ENCODE measurements at regions not wholly inside any gene's neighbourhood (a gene's known extent, or its start where the extent isn't known, plus 50 kb on each side); places are given as distances from the start of the nearest gene placed in this dataset.

DNA sequence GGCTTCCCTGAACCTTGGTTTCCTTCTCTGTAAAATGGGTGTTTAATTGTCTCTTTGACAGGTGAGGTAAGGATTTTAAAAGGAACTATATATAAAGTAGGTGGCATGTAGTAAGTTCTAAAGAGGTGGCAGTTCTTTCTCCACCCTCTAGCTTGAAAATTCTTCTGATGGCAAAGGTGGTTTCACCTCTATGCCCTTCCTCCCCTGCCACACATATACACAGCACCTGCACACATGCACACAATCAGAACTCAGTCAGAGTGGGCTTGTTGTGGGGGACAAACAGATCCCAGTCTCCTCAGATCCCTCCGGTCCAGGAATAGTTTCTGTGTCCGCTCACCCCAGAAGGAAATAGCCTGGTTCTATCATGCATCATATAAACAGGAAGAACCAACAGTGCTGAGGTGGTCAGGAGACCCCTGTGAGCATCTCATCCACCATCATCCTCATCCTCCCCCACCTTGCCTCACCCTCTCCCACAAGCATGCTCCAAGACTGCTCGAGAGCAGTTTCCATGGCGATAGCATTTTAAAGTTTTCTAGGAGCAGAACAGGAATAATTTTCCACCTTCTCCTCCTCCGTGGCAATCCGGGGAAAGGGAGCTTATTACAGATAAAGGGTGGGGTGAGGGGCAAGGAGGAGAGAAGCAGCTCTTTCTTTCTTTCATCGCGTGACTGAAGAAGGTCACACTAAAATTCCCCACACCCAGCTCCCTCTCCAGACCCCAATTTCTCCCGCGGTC lies 123.6 kb downstream of the CHST1 start:
- no peaks in the 10 kb centered on the region for H3K4me1 Mint-ChIP-seq (ENCODE audit: low read depth)
- H3K27me3 Mint-ChIP-seq (ENCODE audit: low read depth) = peaks cover 8% of the 10 kb centered on the region
- ATAC-seq (no peak), DNase-seq (no peak)
- H3K36me3 Mint-ChIP-seq (ENCODE audit: insufficient read depth) = no peaks in the 10 kb centered on the region
- no peaks in the 10 kb centered on the region for H3K9me3 Mint-ChIP-seq
- no peak overlapping the region for H3K4me3 Mint-ChIP-seq

DNA sequence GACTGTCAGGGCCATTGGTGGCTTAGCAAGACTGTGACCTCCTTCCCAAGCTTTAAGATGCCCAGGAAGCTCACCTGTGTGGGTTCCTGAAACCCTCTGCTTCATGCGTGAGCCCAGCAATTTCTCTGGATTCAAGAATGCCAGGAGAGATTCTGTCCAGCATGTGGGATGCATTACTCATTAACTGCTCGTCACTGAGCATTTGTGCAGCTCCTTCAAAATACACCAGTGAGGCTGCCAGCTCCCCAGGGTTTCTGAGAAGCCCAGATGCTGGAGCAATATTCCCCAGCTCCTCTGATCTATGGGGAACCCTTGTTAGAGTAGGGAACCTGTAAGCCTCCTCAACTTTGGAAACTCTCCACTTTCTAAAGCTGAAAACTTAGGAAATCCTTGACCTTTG lies 126.5 kb downstream of the CHST1 start:
- no peak overlapping the region for H3K4me3 Mint-ChIP-seq
- DNase-seq (no peak), ATAC-seq (no peak)
- no peaks in the 10 kb centered on the region for H3K4me1 Mint-ChIP-seq (ENCODE audit: low read depth)
- H3K9me3 Mint-ChIP-seq = no peaks in the 10 kb centered on the region
- peaks cover 20% of the 10 kb centered on the region for H3K27me3 Mint-ChIP-seq (ENCODE audit: low read depth)
- H3K36me3 Mint-ChIP-seq (ENCODE audit: insufficient read depth) = no peaks in the 10 kb centered on the region

DNA sequence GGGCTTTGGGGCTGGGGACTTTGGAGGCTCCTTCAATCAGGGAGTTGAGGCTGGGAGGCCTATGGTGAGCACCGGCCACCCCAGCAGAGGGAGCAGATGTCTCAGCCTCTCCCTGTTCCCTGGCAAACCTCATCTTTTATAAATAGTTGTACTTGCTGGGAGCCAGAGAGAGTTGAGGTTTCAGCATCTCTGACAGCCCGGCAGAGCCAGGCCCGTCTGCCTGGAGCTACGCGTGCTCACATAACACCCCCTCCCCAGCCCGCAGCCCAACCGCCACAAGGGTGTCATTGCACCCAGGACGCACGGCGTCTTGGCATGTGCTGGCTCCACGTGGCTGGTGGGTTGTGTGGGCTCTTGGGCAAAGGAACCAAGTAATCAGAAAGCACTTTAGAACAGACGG lies 127.1 kb downstream of the CHST1 start:
- H3K4me3 Mint-ChIP-seq = no peak overlapping the region
- DNase-seq = no peak

DNA sequence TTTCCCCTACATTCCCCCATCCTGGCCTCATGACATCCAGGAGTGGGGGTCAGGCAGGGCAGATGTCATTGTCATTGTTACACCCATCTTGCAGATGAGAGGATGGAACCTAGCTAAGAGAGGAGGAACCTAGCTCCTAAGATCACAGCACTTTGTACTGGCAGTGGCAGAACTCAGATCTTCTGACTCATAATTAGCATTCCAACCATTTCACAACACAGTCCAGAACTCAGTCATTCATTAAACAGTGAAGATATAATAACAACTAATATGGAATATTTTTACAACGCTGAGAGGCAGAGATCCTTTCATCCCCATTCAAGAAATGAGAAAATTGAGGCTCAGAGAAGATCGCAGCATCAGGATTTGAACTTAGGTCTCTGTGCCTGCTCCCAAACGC lies 127.8 kb downstream of the CHST1 start:
- H3K27me3 Mint-ChIP-seq (ENCODE audit: low read depth) = peaks cover 26% of the 10 kb centered on the region
- H3K4me1 Mint-ChIP-seq (ENCODE audit: low read depth) = no peaks in the 10 kb centered on the region
- no peak overlapping the region for H3K4me3 Mint-ChIP-seq
- ATAC-seq (no peak), DNase-seq (no peak)
- no peaks in the 10 kb centered on the region for H3K9me3 Mint-ChIP-seq
- no peaks in the 10 kb centered on the region for H3K36me3 Mint-ChIP-seq (ENCODE audit: insufficient read depth)

More for the DNA sequence above, 127.1 kb downstream of the CHST1 start:
- Mint-ChIP-seq H3K4me1 (ENCODE audit: low read depth) (no peaks in the 10 kb centered on the region), H3K36me3 (ENCODE audit: insufficient read depth) (no peaks in the 10 kb centered on the region), H3K9me3 (no peaks in the 10 kb centered on the region), H3K27me3 (ENCODE audit: low read depth) (peaks cover 22% of the 10 kb centered on the region)
- ATAC-seq = no peak

DNA sequence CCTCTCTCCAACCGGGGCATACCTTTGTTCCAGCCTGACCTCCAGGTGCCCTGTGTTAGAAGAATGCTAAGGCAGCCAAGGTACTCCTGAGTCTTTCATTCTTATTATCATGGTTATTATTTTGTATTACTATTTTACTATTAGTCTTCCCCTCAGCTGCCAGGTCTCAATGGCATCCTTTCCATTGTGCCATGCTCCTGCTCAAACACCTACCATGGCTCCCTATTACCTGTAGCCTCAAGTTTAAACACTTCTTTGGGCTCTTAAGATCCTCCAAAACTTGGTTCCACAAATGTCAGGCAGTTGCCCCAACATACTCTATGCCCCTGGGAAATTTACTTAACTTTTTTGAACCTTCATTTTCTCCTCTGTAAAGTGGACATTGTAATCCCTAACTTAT lies 130.4 kb downstream of the CHST1 start:
- DNase-seq (no peak), ATAC-seq (no peak)
- Mint-ChIP-seq H3K9me3 (no peaks in the 10 kb centered on the region), H3K36me3 (ENCODE audit: insufficient read depth) (no peaks in the 10 kb centered on the region), H3K4me3 (no peak overlapping the region), H3K27me3 (ENCODE audit: low read depth) (peaks cover 34% of the 10 kb centered on the region), H3K4me1 (ENCODE audit: low read depth) (no peaks in the 10 kb centered on the region)

DNA sequence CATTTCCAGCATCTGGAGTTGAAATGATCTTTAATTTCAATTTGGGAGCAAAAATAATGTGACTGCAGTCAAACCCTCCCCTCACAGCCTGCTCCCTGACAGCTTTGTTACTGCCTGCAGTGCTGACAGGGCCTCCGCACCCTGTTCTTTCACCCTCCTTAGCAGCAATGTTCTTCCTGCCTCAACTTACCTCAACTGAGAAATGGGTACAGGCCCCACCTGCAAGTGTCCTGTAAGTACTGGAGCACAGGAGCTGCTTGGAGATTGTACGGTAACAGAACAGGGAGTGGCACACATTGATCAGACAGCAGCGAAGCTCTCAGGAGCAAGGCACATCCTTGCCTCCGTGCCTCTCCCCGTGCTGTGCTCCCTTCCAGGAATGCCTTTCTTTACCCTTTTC lies 131.3 kb downstream of the CHST1 start:
- H3K27me3 Mint-ChIP-seq (ENCODE audit: low read depth) = peaks cover 34% of the 10 kb centered on the region
- no peaks in the 10 kb centered on the region for H3K36me3 Mint-ChIP-seq (ENCODE audit: insufficient read depth)
- H3K4me1 Mint-ChIP-seq (ENCODE audit: low read depth) = no peaks in the 10 kb centered on the region
- DNase-seq = no peak
- ATAC-seq = no peak
- no peak overlapping the region for H3K4me3 Mint-ChIP-seq
- no peaks in the 10 kb centered on the region for H3K9me3 Mint-ChIP-seq

DNA sequence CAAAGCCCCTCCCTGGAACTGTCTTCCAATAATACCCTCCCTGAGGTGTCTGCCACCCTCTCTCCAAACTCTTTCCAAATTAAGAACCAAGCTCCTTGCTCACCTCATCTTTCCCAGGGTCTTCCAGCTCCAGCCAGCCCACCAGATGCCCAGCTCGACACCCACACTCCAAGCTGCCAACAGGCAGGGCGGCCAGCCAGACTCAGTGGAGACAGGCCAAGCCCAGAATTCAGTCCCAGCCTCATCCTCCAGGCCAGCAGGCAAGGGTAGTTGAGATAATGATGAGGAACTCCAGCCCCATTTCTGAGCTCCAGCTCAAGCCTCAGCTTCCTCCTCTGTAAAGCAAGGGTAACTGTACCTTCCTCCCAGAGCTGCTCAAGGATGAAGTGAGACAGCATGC lies 132.9 kb downstream of the CHST1 start:
- DNase-seq (no peak), ATAC-seq (no peak)
- H3K27me3 Mint-ChIP-seq (ENCODE audit: low read depth) = peaks cover 34% of the 10 kb centered on the region
- no peaks in the 10 kb centered on the region for H3K36me3 Mint-ChIP-seq (ENCODE audit: insufficient read depth)
- H3K4me1 Mint-ChIP-seq (ENCODE audit: low read depth) = peaks cover 2% of the 10 kb centered on the region
- H3K9me3 Mint-ChIP-seq = no peaks in the 10 kb centered on the region
- H3K4me3 Mint-ChIP-seq = no peak overlapping the region

DNA sequence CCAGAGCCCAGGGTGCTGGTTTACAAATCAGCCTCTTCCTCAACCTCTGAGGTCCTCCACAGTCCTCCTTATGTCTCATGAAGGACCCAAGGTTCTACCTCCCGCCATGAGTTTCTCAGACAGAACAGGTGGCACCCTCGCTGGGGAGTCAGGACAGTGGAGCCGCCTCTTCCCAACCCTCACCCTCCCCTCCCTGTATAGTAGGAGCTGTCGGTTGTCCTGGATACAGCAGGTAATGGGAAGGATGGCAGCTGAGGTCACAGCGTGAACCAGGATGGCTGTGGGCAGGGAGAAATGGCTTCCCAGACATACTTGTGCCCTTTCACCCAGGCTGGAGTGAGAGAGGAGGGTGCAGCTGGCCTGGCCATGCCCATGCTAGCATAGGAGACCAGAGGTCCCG lies 134.6 kb downstream of the CHST1 start:
- Mint-ChIP-seq H3K4me3 (no peak overlapping the region), H3K9me3 (no peaks in the 10 kb centered on the region), H3K36me3 (ENCODE audit: insufficient read depth) (no peaks in the 10 kb centered on the region), H3K27me3 (ENCODE audit: low read depth) (peaks cover 26% of the 10 kb centered on the region), H3K4me1 (ENCODE audit: low read depth) (peaks cover 2% of the 10 kb centered on the region)
- no peak for ATAC-seq
- no peak for DNase-seq

DNA sequence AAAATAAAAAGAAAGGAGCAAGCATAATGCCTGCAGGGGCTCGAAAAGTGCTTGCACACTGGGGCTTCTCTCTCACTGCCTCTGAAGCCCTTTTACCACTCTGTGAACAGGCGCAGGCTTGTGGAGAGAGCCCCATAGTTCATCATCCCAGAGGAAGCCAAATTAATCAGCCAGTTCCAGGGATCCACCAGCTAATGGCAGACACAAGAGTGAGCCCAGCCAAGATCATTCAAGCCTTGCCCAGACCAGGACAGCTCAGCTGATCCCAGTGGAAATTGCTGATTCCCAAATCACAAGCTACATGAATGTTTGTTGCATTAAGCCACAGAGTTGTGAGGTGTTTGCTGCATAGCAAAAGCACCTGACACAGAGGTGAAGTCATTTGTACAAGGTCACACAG lies 135.3 kb downstream of the CHST1 start:
- H3K4me1 Mint-ChIP-seq (ENCODE audit: low read depth) = peaks cover 2% of the 10 kb centered on the region
- H3K36me3 Mint-ChIP-seq (ENCODE audit: insufficient read depth) = no peaks in the 10 kb centered on the region
- DNase-seq = no peak
- H3K4me3 Mint-ChIP-seq = no peak overlapping the region
- peaks cover 22% of the 10 kb centered on the region for H3K27me3 Mint-ChIP-seq (ENCODE audit: low read depth)
- no peaks in the 10 kb centered on the region for H3K9me3 Mint-ChIP-seq
- no peak for ATAC-seq

DNA sequence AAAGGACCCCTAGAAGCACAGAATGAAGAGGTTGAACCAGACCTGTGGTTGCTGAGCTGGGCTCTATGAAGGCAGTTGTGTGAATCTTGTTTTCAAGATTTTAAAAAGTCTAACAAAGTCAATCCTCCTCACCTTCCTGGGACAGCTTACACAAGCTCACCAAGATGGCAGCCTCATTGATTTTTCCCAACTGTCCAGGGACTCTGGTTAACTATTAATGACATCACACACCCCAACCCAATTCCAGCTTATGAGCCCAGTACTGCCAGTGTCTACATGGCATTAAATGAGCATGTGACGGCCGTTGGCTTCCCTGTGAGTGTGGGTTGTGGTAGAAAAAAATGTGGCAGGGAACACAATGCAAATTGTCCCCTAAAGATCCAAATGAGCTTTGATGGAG lies 137.0 kb downstream of the CHST1 start:
- Mint-ChIP-seq H3K9me3 (no peaks in the 10 kb centered on the region), H3K36me3 (ENCODE audit: insufficient read depth) (no peaks in the 10 kb centered on the region)

DNA sequence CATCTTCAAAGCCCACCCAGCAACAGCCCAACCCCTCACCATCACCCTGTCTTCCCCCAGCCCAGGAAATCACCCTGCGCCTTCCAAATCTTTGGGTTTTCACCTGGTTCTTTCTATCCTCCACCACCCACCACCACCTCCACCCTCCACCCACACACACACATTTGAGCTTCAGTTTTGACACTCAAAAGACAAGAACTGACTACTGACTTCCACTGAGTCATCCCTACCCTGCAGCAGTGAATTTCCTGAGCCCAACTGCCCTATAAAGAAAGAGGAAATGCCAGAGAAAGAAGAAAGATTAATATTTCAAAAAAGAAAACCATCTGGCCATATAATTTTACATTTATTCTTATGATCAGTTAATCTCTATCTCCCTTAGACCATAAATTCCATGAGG lies 137.5 kb downstream of the CHST1 start:
- Mint-ChIP-seq H3K27me3 (ENCODE audit: low read depth) (peaks cover 9% of the 10 kb centered on the region), H3K9me3 (no peaks in the 10 kb centered on the region), H3K4me3 (no peak overlapping the region), H3K36me3 (ENCODE audit: insufficient read depth) (no peaks in the 10 kb centered on the region), H3K4me1 (ENCODE audit: low read depth) (peaks cover 2% of the 10 kb centered on the region)
- ATAC-seq (no peak), DNase-seq (no peak)

More for the DNA sequence above, 137.0 kb downstream of the CHST1 start:
- H3K27me3 Mint-ChIP-seq (ENCODE audit: low read depth) = peaks cover 14% of the 10 kb centered on the region
- H3K4me1 Mint-ChIP-seq (ENCODE audit: low read depth) = peaks cover 2% of the 10 kb centered on the region
- DNase-seq (no peak), ATAC-seq (no peak)
- no peak overlapping the region for H3K4me3 Mint-ChIP-seq

DNA sequence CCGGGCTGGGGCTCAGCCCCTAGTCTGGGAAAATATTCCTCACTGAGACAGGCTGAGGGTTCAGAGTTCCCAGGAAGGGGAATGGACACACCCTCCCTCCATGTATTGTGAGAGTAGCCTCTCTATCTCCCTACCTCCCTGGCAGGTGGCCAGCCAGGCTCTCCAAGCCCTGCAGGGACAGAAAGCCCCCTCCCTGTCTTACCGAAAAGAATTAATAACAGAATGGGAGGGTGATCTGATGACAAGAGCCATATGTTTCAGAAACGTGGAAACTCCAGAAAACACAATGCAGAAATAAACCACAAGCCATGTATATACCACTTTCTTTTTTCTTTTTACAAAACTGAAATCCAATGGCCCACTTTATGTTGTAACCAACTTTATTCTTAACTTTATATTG lies 140.0 kb downstream of the CHST1 start:
- H3K9me3 Mint-ChIP-seq = peaks cover 5% of the 10 kb centered on the region
- peaks cover 2% of the 10 kb centered on the region for H3K4me1 Mint-ChIP-seq (ENCODE audit: low read depth)
- H3K27me3 Mint-ChIP-seq (ENCODE audit: low read depth) = peaks cover 2% of the 10 kb centered on the region
- DNase-seq = no peak
- ATAC-seq = no peak
- no peaks in the 10 kb centered on the region for H3K36me3 Mint-ChIP-seq (ENCODE audit: insufficient read depth)
- H3K4me3 Mint-ChIP-seq = no peak overlapping the region

DNA sequence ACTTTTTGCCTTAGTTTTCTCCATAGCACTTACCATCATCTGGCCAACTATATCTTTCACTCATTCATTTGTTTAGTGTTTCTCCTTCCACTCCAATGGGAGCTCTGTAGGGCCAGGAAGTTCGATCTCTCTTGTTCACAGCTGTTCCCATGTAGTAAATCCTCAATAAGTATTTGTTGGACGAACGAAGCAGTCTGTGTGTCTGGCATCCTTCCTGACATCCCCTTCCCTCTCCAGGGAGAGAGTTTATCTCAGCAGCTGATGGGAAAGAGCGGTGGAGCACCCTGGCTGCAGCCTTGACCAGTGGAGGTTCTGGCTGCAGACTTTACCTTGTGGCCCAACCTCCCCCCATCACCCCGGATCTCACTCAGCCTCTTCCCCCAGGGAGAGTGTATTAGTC lies 141.7 kb downstream of the CHST1 start:
- Mint-ChIP-seq H3K9me3 (peaks cover 5% of the 10 kb centered on the region), H3K36me3 (ENCODE audit: insufficient read depth) (no peaks in the 10 kb centered on the region), H3K27me3 (ENCODE audit: low read depth) (peaks cover 2% of the 10 kb centered on the region), H3K4me3 (no peak overlapping the region), H3K4me1 (ENCODE audit: low read depth) (peaks cover 2% of the 10 kb centered on the region)
- ATAC-seq (no peak), DNase-seq (no peak)

DNA sequence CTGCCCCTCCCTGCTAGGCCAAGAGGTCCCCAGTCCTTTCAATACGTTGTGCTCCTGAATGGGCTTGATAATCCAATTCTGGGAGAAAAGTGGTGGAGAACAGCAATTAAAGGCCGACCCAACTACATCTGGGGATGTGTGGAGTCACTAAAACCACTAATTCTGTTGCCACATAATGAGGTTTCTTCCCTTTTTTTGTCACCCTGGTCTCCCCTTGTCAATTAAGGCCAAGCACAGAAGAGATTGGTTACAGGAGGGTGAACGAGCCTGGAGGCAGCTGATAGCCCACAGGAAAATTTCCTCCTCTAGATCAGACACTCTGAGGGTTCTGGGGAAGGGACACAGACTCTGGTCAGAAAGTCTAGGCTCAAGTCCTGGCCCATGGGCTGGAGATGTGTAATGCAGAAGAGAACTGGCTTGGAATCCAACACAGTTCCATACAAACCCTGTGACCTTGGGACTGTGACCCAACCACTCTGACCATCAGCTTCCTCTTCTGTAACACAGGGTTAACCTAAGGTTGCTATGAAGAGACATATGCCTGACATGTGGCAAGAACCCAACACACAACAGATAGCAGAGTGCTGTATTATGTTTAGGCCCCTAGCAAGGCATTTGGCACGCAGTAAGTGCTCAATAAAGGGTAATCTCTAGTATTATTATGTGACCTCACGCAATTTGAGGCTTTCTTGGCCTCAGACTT lies 146.4 kb downstream of the CHST1 start:
- Mint-ChIP-seq H3K9me3 (peaks cover 5% of the 10 kb centered on the region), H3K4me3 (no peak overlapping the region), H3K27me3 (ENCODE audit: low read depth) (peaks cover 2% of the 10 kb centered on the region), H3K4me1 (ENCODE audit: low read depth) (no peaks in the 10 kb centered on the region), H3K36me3 (ENCODE audit: insufficient read depth) (no peaks in the 10 kb centered on the region)
- ATAC-seq = no peak
- no peak for DNase-seq

DNA sequence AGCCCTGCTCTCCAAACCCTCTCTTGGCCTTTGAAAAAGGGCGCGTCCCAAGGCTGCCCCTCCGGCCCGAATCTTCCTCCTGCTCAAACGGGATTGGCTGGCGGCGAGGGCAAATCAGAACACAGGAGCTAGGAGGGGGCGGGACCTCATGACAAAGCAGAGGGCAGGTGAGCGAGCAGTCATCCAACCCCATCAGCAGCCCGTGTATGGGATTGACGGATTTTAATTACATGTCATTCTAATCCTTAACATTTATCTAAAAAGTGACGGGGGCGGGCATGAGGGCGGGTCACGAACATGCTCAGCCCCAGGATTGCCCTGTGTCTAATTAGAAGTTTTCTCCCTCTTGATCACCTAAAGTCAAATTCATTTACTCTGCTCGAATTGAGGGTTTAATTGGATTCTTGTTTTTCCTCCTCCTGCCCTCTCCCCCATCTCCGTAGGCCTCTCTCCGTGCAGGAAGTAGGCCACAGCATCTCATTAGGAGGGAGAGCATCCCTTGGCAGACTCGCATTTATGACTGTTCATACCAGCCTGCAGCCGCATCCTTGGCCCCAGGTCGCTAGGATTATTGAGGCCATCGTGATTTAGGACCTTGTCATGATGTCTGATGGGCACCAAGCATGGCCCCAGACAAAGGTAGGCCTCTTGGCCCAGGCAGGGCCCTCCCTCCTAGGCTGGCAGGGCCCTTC lies 147.1 kb downstream of the CHST1 start:
- H3K36me3 Mint-ChIP-seq (ENCODE audit: insufficient read depth) = no peaks in the 10 kb centered on the region
- no peak overlapping the region for H3K4me3 Mint-ChIP-seq
- DNase-seq (no peak), ATAC-seq (no peak)
- H3K9me3 Mint-ChIP-seq = peaks cover 5% of the 10 kb centered on the region
- peaks cover 2% of the 10 kb centered on the region for H3K27me3 Mint-ChIP-seq (ENCODE audit: low read depth)
- H3K4me1 Mint-ChIP-seq (ENCODE audit: low read depth) = no peaks in the 10 kb centered on the region

Measured in activated T-cell treated with anti-CD3 and anti-CD28 coated beads, Interleukin-2, amount 50 U/mL, for 4 hours (primary cell).